ENCODE measurements at regions not wholly inside any gene's neighbourhood (a gene's known extent, or its start where the extent isn't known, plus 50 kb on each side); places are given as distances from the start of the nearest gene placed in this dataset.

DNA sequence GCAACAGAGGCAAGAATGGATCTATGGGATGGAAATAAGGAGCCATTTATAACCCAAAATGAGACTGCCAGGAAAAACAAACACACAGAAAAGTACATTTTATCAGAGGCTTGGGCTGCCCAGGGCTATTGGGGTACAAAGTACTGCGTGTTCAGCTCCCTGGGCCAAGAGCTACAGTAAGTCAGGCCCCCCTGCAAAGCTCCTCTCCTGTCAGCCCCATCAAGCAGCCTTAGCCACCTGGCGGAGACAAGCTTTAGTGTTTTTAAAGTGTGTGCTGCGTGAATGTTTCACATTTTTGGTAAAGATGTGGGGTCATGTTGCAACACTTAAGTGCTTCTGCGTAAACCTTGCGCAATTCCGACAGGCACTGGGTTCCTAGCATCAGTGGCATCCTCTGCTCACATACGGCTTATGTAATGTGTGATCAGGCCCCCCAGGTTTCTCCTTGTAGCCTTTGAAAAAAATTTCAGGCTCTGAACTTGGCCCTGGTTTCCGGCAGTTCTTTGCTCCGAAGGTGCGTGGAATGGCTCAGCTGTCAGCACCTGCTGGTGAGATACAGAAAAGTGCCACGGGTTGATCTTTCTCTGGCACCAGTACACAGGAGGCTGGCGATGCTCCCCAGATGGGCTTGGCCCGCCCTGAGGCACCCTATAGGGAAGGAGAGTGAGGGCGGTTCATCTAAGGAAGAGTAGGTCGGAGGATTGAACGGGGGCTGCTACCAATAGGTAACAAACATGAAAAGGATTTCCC is 198.7 kb upstream of the EEA1 start:
- H3K36me3 ChIP-seq: no peaks in the 10 kb centered on the region
- peak overlapping the region; percentile 75 for H3K27ac ChIP-seq
- peak; percentile 86 for ATAC-seq
- H3K4me3 ChIP-seq: no peak overlapping the region
- peak; percentile 73 for DNase-seq
- H3K27me3 ChIP-seq: no peaks in the 10 kb centered on the region
- TF ChIP-seq, protein P1, sequence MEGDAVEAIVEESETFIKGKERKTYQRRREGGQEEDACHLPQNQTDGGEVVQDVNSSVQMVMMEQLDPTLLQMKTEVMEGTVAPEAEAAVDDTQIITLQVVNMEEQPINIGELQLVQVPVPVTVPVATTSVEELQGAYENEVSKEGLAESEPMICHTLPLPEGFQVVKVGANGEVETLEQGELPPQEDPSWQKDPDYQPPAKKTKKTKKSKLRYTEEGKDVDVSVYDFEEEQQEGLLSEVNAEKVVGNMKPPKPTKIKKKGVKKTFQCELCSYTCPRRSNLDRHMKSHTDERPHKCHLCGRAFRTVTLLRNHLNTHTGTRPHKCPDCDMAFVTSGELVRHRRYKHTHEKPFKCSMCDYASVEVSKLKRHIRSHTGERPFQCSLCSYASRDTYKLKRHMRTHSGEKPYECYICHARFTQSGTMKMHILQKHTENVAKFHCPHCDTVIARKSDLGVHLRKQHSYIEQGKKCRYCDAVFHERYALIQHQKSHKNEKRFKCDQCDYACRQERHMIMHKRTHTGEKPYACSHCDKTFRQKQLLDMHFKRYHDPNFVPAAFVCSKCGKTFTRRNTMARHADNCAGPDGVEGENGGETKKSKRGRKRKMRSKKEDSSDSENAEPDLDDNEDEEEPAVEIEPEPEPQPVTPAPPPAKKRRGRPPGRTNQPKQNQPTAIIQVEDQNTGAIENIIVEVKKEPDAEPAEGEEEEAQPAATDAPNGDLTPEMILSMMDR (IDR thresholded peaks at IDR 0.05): peak; percentile 39
- H3K4me1 ChIP-seq: peaks cover 14% of the 10 kb centered on the region
- intact Hi-C loops (cut with DNase I): no loop called here
- no peaks in the 10 kb centered on the region for H3K9me3 ChIP-seq

- Histone ChIP-seq H3K4me1 (peaks cover 14% of the 10 kb centered on the region), H3K9me3 (no peaks in the 10 kb centered on the region), H3K27me3 (no peaks in the 10 kb centered on the region), H3K4me3 (no peak overlapping the region), H3K36me3 (no peaks in the 10 kb centered on the region), H3K27ac (peak overlapping the region; percentile 75)
- ATAC-seq (peak; percentile 72), DNase-seq (peak; percentile 75)
- intact Hi-C loops (cut with DNase I): no loop called here
- TF ChIP-seq, protein P1 (IDR thresholded peaks at IDR 0.05): no peak
Measured at GRCh38 chr12:93128332-93128707, 199.2 kb upstream of the EEA1 start.

GRCh38 chr12:93130366-93131054 is 201.4 kb upstream of the EEA1 start:
- no peaks in the 10 kb centered on the region for H3K36me3 ChIP-seq

GRCh38 chr12:93133361-93133760 is 204.3 kb upstream of the EEA1 start:
- H3K4me1 ChIP-seq: peaks cover 11% of the 10 kb centered on the region
- intact Hi-C loops (cut with DNase I): no loop called here
- no peak for ATAC-seq
- H3K4me3 ChIP-seq: no peak overlapping the region
- no peaks in the 10 kb centered on the region for H3K36me3 ChIP-seq
- no peaks in the 10 kb centered on the region for H3K27me3 ChIP-seq
- no peak overlapping the region for H3K27ac ChIP-seq
- H3K9me3 ChIP-seq: no peaks in the 10 kb centered on the region
- TF ChIP-seq, protein P1 (IDR thresholded peaks at IDR 0.05): no peak
- no peak for DNase-seq

More at GRCh38 chr12:93130366-93131054, 201.4 kb upstream of the EEA1 start:
- Histone ChIP-seq H3K27ac (no peak overlapping the region), H3K4me1 (peaks cover 20% of the 10 kb centered on the region), H3K27me3 (no peaks in the 10 kb centered on the region), H3K9me3 (no peaks in the 10 kb centered on the region), H3K4me3 (no peak overlapping the region)
- intact Hi-C loops (cut with DNase I): no loop called here
- ATAC-seq: no peak
- DNase-seq: no peak
- TF ChIP-seq, protein P1 (IDR thresholded peaks at IDR 0.05): no peak

- Histone ChIP-seq H3K27ac (peak overlapping the region; percentile 70), H3K9me3 (no peaks in the 10 kb centered on the region)
- ATAC-seq: no peak
Measured at GRCh38 chr12:93134175-93134890, 205.2 kb upstream of the EEA1 start.

More at GRCh38 chr12:93134175-93134890, 205.2 kb upstream of the EEA1 start:
- peaks cover 13% of the 10 kb centered on the region for H3K4me1 ChIP-seq
- H3K27me3 ChIP-seq: no peaks in the 10 kb centered on the region
- H3K4me3 ChIP-seq: no peak overlapping the region
- TF ChIP-seq, protein P1 (IDR thresholded peaks at IDR 0.05): no peak
- intact Hi-C loops (cut with DNase I): no loop called here
- no peak for DNase-seq
- no peaks in the 10 kb centered on the region for H3K36me3 ChIP-seq

All from upper lobe of right lung (tissue), 1 donor.